GM18498 (cell line): ENCODE measurements at regions not wholly inside any gene's neighbourhood (a gene's known extent, or its start where the extent isn't known, plus 50 kb on each side); places are given as distances from the start of the nearest gene placed in this dataset.

ENCODE experiments used
- ATAC-seq: cut with Tn5 transposase; IDR thresholded peaks from one replicate; pipeline ENCODE4 v1.9.1; 2021; ENCODE audit warnings: mild to moderate bottlenecking, moderate library complexity; ENCODE audit not compliant: unreplicated experiment

DNA sequence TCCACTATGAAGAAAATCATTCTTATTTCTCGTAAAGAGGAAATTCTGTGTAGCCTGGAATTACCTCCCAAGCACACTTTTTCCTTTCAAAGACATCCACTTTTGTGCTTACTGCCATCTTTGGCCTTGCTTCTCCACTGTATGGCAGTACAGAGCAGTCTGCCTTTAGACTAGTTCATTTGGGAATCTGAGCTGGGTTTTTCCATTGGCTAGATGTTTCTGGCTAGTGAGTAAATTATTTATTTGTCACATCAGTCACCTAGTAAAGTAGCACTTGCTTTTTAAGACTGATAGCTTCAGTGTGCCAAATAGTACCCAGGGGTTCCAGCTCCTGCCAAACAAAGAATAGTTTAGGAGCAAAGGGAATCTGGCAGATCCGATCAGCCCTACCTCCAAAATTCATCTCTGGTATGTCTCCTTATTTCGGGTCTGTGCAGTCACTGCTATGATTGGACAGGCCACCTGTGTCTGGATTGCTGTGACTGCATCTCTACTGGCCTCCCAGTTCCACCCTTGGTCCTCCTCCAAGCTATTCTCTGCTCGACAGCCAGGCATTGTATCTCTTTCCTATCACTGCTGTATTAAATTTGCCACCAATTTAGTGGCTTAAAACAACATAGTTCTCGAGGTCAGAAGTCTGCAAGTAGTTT lies 97.6 kb downstream of the NUDT12 start:
- ATAC-seq = no peak

DNA sequence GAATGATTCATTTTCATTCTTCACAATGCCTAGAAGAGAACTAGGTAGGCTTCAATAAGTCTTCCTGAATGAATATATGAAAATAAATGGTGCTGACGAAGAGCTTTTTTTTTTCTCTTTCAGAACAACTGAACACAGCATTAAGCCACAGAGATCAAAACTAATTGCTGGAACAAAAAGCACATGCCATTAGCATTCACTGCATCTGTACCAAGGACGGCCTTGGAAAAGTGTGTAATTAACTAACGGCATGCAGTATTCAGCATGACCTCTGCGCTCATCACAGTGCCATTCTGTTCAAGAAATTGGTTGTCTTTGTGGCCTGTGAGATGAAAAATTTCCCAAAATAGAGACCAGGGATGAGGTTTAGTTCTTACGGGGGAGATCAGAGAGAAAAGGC lies 99.3 kb downstream of the NUDT12 start:
- no peak for ATAC-seq

DNA sequence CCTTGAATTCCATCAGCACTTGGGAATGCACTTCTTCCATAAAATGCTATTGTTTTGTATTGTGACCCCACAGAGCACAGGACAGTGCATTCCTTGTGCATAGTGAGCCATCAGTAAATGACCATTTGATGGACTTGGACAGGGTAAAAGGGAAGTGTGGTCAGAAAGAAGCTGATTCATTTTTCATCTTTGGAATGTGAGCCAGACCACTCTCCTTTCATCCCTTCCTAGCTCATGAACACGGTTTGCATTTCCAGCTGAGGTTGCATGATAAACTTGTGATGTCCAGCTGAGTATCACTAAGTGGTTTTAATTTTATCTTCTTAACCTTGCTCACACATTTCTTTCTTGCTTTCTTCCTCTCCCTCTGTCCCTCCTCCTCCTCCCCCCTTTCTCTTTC lies 101.3 kb downstream of the NUDT12 start:
- ATAC-seq = no peak

DNA sequence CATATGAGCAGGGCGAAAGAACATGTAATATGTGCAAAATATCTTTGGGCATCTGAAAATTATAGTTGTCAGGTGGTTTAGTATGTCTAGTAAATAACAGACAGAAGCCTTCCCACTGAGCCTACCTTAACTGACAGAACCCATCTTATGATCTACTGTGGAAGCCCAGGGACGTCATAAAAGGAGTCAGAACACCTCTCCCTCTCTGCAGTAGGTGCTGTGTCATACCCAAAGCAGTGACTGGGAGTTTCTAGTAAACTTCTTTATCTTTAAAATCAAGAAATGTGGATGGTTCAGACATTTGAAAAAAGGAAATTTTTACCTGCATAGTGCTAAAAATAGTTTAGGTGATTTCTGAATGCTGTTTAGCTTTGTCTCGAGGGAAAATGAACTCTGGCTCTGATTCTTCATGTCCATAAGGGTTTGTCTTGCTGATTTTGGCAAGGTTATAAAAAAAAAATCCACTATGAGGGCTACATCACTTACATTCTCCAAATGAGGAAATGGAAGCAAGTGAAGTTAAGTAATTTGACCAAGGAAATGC lies 104.0 kb downstream of the NUDT12 start:
- no peak for ATAC-seq

DNA sequence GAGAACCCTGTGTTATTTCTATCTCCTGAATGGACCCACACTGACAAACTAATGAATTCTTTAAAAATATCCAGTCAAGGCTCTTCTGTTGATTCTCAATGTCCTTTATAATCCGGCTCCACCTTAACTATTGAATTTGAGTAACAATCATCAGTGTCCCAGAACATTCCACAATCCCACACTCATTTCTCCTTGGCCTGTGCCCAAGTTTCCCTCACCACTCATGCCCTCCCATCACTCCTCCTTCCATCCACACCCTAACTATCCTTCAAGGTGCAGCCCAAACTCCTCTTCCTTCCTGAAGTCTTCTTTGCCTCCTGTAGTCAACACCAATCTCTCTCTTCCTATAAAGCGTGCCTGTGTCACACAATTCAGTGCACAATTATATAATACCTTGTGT lies 106.1 kb downstream of the NUDT12 start:
- no peak for ATAC-seq

DNA sequence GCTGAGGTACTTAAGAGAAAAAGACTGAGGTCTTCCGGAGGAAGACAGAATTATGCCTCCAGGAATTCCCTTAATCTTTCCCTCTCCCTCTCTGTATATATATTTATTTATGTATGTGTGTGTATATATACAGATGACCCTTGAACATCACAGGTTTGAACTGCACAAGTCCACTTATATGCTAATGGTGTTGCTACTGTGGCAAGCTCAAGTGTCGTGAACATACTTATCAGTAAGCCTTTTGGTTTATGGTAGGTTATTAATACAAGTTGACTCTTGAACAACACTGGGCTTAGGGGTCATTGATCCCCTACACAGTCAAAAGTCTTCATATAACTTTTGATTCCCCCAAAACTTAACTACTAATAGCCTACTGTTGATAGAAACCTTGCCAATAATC lies 106.8 kb downstream of the NUDT12 start:
- no peak for ATAC-seq

DNA sequence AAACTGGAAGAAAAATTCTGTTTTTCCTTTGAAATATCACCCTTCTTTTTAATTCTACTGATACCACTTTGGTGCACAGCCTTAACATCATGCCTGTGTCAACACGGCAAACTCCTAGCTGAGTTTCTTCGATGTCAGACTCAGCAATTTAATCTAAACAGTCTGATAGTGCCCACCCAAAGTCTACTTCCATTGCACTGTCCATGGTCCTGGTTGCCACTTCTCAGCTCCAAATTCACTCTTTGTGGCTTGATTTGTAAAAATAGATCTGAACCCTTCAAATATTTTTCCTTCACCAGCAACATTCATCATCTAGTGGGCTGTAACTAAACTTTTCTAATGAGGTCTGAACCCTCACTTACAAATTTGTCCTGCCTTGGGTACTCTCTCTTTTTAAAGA lies 107.8 kb downstream of the NUDT12 start:
- no peak for ATAC-seq

DNA sequence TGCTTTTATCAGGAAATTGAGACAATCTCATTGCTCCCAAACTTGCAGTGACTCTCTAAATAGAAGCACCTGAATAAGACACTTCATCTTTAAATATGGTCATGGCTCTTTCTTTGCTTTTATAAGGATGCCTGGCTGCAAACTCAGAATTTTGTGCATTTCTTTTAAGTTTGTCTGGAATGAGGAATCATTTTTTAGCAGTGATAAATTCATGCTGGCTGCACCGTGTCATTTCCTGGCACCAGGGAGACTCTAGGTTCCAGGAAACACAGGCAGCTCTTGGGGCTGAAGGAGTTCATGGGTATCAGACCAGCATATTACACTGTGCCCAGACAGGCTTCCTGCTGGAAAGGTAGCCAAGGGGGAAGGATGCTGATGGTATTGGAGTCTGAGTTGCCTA lies 109.9 kb downstream of the NUDT12 start:
- no peak for ATAC-seq

DNA sequence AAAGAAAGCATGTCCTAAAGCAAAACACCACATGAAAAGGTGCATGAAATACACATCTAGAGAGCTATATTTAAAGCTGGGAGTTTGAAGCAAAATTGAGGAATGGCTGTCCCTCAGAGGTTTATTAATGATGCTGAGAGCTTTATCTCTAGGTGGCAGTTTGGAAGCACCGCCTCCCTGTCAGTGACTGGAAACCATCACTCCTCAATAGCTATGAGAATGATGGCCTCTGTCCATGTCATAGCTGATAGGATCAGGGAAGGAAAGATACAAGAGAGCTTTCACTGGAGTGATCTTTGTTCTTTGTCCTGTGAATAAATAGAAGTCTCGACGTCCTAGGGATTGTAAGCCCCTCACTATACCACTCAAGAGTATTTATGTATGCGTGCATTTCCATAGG lies 110.5 kb downstream of the NUDT12 start:
- no peak for ATAC-seq

DNA sequence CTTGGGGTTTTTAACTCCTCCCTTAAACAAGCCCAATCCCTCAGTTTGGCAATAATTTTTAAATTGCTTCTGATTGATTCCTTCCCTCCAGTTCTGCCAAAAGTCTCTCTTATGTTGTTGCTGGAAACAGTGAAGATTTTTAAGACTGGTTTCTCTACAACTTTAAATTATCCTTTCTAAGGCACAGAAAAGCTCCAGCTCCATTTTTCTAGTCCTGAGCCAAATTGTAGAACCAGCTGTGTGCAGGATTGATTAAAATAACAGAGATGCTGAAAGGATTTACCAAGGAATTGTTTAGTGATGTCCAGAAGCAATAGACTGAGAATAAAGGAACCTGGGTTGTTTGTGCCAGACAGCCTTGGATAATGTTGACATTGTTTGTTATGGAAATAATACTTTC lies 111.3 kb downstream of the NUDT12 start:
- ATAC-seq = no peak

DNA sequence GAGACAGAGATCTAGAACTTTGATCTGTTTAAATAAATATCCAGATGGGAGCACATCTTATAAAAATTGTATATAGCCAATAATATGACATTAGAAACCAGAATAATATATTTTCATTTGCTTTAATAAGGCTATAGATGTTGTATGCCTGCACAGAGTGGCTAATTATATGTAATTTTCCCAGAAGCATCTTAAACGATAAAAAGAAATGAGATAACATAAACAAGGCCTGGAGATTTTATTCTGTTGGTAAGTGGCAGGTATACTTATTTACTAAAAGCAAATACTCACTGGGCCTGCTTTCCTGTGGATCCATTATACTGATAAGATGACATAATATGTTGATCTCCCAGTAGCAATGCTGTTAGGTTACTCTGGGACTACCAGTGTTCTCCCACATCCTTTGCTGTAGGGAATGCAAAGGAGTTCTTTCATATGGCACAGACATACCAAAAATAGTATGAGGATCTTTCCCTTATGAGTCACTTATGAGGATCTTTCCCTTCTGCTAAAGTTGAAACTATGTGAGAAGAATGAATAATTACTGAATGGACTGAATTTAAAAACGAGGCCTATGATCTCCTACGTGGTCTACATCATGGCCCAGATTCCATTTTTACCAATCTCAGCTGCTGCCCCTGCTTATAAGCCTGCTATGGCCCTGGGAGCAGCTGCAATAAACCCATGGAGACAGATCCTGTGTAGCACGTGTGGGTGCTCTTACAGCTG lies 112.1 kb downstream of the NUDT12 start:
- ATAC-seq = no peak

DNA sequence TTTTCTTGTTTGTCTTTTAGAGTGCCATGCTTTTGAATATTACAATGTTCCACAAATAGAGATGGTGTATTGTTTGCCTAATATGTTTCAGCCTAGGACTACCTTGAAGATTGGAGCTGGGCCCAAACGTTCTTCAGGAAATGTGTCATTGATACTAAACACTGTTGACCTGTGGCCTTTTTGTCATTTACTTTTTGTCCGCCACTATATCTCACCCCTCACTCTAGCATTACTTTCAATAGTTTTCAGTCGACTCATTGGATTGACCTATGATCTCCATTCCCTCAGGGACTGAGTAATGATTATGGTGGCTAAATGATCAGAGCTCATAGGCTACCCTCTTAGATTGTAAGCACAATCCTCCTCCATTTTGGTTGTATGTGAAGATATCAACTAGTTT lies 115.8 kb downstream of the NUDT12 start:
- ATAC-seq = no peak

DNA sequence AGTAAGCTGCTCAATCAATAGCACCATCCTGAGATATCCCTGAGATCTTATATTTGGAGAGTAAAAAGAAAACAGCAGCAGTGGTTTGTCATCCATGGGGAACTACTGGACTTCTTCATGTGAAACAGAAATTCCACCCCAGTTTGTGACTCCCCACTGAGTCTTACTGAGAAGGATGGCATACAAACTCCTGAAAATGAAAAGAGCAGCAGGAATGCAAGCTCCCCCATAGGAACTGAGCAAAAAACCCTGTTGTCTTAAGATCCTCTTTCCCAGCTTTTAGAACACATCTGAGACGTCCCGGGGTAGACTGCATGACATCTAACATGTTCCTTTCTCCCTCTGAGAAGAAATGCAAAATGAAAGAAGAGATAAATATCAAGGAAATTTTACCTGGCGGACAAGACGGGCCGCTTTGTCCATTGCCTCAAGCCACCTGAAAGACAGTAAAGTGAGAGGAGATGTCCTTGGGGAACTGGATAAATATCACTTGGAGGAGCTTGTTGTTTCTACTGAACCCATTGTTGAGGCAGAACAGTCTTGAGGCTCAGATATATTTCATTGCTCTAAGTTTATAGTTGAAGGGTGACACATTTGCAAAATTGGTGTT lies 117.1 kb downstream of the NUDT12 start:
- no peak for ATAC-seq

DNA sequence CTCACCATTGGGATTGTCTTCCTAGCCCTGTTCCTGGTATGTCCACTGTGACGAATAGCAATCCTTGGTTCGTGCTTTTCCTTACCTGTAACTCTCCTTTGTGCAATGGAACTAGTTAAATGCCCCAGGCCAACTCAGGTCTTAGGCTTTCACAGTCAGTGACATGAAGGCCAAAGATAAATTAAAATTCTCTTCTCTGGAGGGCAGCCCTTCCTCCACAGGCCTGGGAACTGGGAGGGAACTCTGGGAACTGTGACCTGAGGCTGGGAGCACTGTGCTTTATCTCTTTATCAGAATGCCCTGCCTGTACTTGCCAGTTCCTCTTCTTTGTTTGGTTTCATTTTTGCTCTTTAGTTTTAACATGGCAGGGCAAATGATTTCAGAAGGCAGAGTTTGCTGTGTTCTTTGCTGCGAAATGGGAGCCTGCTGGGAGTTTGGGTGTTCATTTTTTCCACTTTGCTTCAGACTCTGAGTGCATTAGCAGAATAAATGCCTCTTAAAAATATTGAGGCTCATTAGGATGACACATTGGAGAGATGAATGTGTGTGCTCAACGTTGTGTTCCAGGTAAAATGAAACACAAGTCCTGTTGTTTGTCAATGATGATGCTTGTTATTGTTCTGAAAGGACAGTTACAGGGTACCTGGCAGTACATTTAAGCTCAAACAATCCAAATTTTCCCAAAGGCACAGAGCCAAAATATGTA lies 118.1 kb downstream of the NUDT12 start:
- peak; percentile 92 for ATAC-seq

DNA sequence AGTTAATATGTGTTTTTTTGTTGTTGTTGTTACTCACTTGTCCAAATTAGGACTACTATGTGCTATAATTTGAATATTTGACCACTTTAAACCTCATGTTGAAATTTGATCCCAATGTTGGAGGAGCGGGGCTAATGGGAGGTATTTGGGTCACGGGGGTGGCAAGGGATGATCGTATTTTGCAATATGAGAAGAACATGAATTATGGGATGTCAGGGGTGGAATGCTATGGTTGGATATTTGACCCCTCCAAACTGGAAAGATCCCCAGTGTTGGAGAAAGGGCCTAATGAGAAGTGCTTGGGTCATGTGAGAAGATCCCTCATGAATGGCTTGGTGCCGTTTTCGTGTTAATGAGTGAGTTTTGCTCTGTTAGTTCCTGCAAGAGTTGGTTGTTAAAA lies 119.8 kb downstream of the NUDT12 start:
- no peak for ATAC-seq

DNA sequence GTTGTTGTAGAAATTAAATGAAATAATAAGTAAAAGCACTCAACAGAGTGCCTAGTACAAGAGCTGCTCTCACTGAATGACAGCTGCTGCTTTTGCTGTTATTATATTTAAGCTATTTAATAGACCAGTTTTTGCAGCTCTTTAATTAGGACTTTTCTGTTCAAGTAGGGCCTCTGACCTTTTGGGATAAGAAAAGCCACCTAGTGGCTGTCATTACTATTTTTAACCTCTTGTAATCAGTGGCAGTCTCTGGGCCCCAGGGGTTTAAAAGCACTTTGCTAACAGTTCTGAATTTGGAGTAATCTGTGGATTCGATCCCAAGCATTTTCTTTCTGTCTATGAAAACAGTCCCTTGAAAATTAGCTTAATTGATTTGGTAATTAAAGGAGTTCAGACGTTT lies 121.1 kb downstream of the NUDT12 start:
- ATAC-seq = no peak

DNA sequence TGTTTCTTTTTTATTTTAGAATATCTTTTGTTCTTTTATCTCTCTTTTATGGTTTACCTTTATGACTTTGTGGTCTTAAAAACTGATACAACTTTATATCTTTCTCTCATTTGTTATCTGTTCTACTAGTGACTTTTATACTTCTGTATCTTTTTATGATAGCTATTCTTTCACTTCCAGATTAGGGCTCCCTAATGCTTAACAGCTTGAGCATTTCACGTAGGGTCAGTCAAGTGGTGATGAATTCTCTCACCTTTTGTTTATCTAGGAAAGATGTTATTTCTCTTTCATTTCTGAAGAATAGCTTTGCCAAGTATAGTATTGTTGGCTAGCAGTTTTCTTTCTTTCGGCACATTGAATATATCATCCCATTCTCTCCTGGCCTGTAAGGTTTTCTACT lies 123.6 kb downstream of the NUDT12 start:
- ATAC-seq = no peak

DNA sequence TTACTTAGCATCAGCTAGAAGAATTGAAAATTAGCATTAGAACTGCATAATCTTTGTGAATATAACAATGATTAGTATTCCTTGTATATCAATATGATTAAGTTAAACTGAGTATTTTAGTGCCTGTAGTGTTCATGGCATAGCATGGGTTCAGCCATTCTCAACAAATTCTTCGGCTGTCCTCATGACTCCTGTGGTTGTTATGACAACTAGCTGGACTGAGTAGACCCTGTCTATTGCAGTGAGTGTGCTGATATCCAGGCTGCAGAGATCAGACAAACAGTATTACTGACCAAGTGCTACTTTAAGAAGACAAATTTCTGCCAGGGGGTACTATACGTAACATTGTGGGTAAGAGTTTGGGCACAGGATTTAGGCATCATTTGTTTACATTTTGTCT lies 125.9 kb downstream of the NUDT12 start:
- no peak for ATAC-seq

DNA sequence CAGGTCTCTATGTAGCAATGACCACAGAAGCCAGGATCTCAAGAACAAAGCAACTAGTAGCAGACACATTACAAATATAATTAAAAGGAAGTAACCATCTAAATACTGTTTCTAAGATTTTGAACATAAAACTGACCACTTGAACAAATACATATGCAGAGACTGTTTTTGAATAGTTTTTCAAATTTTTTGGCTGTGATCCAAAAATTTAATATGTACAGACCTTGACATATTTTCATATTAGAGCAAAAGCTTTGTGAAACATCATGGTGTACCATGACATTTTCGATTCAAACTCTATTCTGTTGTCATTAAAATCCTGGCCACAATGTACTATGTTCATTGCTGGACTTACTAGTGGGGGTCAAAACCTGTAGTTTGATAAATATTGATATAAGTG lies 126.5 kb downstream of the NUDT12 start:
- ATAC-seq = no peak

DNA sequence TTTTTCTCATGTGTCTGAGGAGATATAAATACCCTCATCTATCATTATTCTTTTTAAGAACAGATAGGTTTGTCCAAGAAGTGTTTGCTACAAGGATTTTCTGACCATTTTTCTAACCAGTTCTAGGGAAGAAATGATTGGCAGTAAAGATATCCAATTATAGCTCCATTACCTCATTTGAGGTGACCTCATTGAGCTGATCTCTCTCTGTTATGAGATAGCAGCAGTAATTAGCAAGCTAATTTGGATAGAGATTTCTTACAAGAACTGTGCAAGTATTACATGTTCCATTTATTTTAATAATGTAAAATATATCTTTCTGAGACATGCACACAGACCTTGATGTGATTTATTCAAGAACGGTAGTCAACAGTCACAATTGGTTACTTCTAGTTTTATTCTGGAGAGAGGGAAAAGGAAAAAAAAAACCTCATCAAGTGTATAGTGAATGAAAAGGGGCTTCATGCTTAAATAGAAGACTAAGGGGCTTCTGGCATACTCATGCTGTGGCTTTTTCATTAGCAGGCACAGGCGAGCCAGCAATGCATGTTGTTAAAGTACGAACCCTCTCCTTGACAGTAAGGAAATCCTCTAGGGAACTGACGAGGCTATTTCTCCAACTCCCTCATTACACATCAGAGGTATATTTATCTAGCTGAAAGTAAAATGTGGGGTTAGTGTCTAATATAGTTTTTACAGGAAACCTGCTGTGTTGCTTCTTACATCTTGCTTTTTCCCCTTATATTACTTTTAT lies 127.3 kb downstream of the NUDT12 start:
- ATAC-seq = no peak

DNA sequence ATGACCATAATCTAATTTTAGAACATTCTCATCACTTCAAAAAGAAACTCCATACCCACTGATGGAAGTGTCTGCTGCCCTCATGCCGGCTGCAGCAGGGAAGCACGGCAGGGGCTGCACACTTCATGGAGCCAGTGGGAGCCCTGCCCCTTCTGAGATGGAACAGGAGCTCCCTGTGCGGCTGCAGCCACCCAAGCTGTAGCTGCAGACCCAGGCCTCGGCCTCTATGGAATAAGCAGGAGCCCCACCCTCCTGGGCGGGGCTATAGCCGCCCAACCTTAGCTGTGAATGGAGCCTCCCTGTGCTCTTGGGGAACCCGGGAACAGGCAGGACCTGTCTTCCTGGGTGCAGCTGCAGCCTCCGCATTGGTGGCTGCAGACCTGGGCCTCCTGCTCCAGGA lies 128.5 kb downstream of the NUDT12 start:
- ATAC-seq = no peak
